ENCODE measurements at regions not wholly inside any gene's neighbourhood (a gene's known extent, or its start where the extent isn't known, plus 50 kb on each side); places are given as distances from the start of the nearest gene placed in this dataset.

- 89% methylated on average over 1 of the region's 1 CpG for WGBS
- Histone ChIP-seq H3K36me3 (no peaks in the 10 kb centered on the region), H3K4me1 (replicated peaks) (no peaks in the 10 kb centered on the region), H3K27ac (no peak overlapping the region), H3K4me3 (no peak overlapping the region), H3K27me3 (replicated peaks; ENCODE audit: insufficient read depth) (no peaks in the 10 kb centered on the region), H3K9me3 (no peaks in the 10 kb centered on the region)
- TF ChIP-seq CTCF (IDR thresholded peaks at IDR 0.05): no peak
- TF ChIP-seq POLR2A (IDR thresholded peaks at IDR 0.05): no peak
- TF ChIP-seq POLR2AphosphoS5 (IDR thresholded peaks at IDR 0.05): no peak
- no peak for DNase-seq (ENCODE audit: low spot score)
- intact Hi-C loops (cut with DNase I): no loop called here
Observed at GRCh38 chr12:42793166-42793565, 203.6 kb upstream of the PRICKLE1 start.

GRCh38 chr12:42792265-42792664 lies 202.7 kb upstream of the PRICKLE1 start:
- Histone ChIP-seq H3K4me3 (no peak overlapping the region), H3K27ac (no peak overlapping the region), H3K36me3 (no peaks in the 10 kb centered on the region), H3K4me1 (replicated peaks) (no peaks in the 10 kb centered on the region), H3K27me3 (replicated peaks; ENCODE audit: insufficient read depth) (no peaks in the 10 kb centered on the region), H3K9me3 (no peaks in the 10 kb centered on the region)
- TF ChIP-seq POLR2A (IDR thresholded peaks at IDR 0.05) (no peak), POLR2AphosphoS5 (IDR thresholded peaks at IDR 0.05) (no peak), CTCF (IDR thresholded peaks at IDR 0.05) (no peak)
- no peak for DNase-seq (ENCODE audit: low spot score)
- intact Hi-C loops (cut with DNase I): no loop called here

GRCh38 chr12:42791399-42791798 lies 201.9 kb upstream of the PRICKLE1 start:
- H3K27me3 ChIP-seq (replicated peaks; ENCODE audit: insufficient read depth): no peaks in the 10 kb centered on the region
- H3K36me3 ChIP-seq: no peaks in the 10 kb centered on the region
- no peak for DNase-seq (ENCODE audit: low spot score)
- intact Hi-C loops (cut with DNase I): no loop called here
- H3K4me3 ChIP-seq: no peak overlapping the region
- H3K27ac ChIP-seq: no peak overlapping the region
- TF ChIP-seq POLR2A (IDR thresholded peaks at IDR 0.05): no peak
- TF ChIP-seq POLR2AphosphoS5 (IDR thresholded peaks at IDR 0.05): no peak
- TF ChIP-seq CTCF (IDR thresholded peaks at IDR 0.05): no peak
- H3K4me1 ChIP-seq (replicated peaks): no peaks in the 10 kb centered on the region
- WGBS: 84% methylated on average over 3 of the region's 3 CpGs
- H3K9me3 ChIP-seq: no peaks in the 10 kb centered on the region

- no peak overlapping the region for H3K4me3 ChIP-seq
- no peaks in the 10 kb centered on the region for H3K27me3 ChIP-seq (replicated peaks; ENCODE audit: insufficient read depth)
- no peaks in the 10 kb centered on the region for H3K36me3 ChIP-seq
- H3K4me1 ChIP-seq (replicated peaks): no peaks in the 10 kb centered on the region
- no peak overlapping the region for H3K27ac ChIP-seq
- TF ChIP-seq POLR2AphosphoS5 (IDR thresholded peaks at IDR 0.05) (no peak), POLR2A (IDR thresholded peaks at IDR 0.05) (no peak), CTCF (IDR thresholded peaks at IDR 0.05) (no peak)
- H3K9me3 ChIP-seq: no peaks in the 10 kb centered on the region
- DNase-seq (ENCODE audit: low spot score): no peak
- intact Hi-C loops (cut with DNase I): no loop called here
Observed at GRCh38 chr12:42790761-42791151, 201.2 kb upstream of the PRICKLE1 start.

- no peak overlapping the region for H3K27ac ChIP-seq
- H3K4me1 ChIP-seq (replicated peaks): no peaks in the 10 kb centered on the region
- no peak for DNase-seq (ENCODE audit: low spot score)
- H3K36me3 ChIP-seq: no peaks in the 10 kb centered on the region
- H3K27me3 ChIP-seq (replicated peaks; ENCODE audit: insufficient read depth): no peaks in the 10 kb centered on the region
- TF ChIP-seq CTCF (IDR thresholded peaks at IDR 0.05) (no peak), POLR2AphosphoS5 (IDR thresholded peaks at IDR 0.05) (no peak), POLR2A (IDR thresholded peaks at IDR 0.05) (no peak)
- intact Hi-C loops (cut with DNase I): no loop called here
- WGBS: 86% methylated on average over 15 of the region's 15 CpGs
- H3K4me3 ChIP-seq: no peak overlapping the region
- no peaks in the 10 kb centered on the region for H3K9me3 ChIP-seq
Observed at GRCh38 chr12:42789808-42790760, 200.5 kb upstream of the PRICKLE1 start.

Data from prostate gland (tissue), 2 donors.